NB4 (cell line): ENCODE measurements at regions not wholly inside any gene's neighbourhood (a gene's known extent, or its start where the extent isn't known, plus 50 kb on each side); places are given as distances from the start of the nearest gene placed in this dataset.
"Not testable (repeated sequence)": the region's sequence is repeated elsewhere in the genome, so short reads cannot be mapped to it uniquely, and the experiment has no call there.

Source experiments
- CTCF ChIP-seq: IDR thresholded peaks from one replicate; pipeline ENCODE4 v1.5.1; 2012; ENCODE audit warnings: low read depth, low read length
- MAX ChIP-seq: IDR thresholded peaks from 2 replicates; pipeline ENCODE4 v1.6.1; 2011; ENCODE audit warnings: low read depth, low read length
- MYC ChIP-seq: IDR thresholded peaks from 2 replicates; pipeline ENCODE4 v1.6.1; 2011; ENCODE audit warnings: low read depth, low read length
- POLR2A ChIP-seq: IDR thresholded peaks from 2 replicates; pipeline ENCODE4 v1.6.1; 2011; ENCODE audit warnings: mild to moderate bottlenecking; ENCODE audit not compliant: insufficient read length; ENCODE audit errors: extremely low read depth

GRCh38 chr14:34381304-34381703 lies 80.7 kb downstream of the SPTSSA start:
- TF ChIP-seq CTCF, MYC, POLR2A, MAX: not testable (repeated sequence)
